H4 (cell line): ENCODE measurements at regions not wholly inside any gene's neighbourhood (a gene's known extent, or its start where the extent isn't known, plus 50 kb on each side); places are given as distances from the start of the nearest gene placed in this dataset.

Experiments
- DNase-seq: peaks from one replicate; pipeline ENCODE4 v3.0.0-alpha.2; 2015; ENCODE audit warnings: low spot score

- no peak for DNase-seq
Measured at GRCh38 chr21:38658511-38658910, 147.2 kb upstream of the ETS2 start.

DNA sequence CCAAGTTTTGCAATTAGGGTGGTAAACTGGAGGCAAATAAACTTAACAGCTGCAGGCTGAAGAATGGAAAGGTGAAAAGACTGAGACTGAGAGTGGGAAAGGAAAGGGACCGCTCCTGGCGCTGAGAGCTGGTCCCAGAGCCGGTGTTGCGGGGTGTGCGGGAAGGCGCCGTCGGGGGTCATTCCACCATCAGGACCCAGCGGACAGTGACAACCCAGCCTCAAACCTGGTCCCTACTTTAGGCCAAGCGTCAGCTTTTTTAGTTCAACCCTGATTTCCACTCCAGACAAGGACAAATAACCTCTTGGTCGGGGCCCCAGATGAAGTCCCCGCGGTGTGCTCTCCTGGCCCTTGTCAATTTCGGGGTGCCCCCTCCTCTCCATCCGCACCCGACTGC, 145.8 kb upstream of the ETS2 start:
- no peak for DNase-seq

DNA sequence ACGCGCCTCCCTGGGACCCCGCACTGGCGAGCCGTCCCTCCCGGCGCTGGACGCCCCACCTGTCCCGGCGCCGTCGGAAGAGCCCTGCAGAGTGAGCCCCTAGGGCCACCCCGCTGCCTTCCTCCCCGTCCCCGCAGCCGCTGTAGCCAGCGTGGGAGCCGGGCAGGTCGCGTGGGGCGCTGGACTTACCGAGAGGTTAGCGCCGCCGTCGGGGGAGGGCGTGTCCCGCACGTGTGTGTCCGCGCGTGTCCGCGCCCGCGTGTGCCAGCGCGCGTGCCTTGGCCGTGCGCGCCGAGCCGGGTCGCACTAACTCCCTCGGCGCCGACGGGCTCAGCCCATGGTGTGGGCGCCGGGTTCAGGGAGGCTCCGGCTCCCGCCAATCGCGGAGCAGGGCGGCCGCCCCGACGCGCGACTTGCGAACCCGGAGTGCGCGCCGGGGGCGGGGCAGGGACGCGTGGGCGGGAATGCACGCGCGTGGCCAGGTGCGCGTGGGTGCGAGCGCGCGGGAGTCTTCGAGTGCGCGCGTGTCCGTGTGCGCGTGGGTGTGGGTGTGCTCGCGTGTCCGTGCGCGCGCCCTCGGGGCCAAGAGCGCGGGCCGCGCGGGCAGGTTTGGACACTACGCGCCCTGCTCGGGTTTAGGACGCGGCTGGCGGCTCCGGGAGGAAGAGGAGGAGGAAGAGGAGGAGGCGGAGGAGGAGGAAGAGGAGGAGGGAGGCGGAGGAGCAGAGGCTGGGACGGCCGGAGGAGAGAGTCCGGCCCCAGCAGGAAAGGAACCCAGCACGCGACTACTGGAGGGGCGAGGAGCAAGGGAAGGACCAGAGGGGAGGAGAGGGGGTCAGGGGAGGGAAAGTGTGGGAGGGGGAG, 145.2 kb upstream of the ETS2 start:
- no peak for DNase-seq

DNA sequence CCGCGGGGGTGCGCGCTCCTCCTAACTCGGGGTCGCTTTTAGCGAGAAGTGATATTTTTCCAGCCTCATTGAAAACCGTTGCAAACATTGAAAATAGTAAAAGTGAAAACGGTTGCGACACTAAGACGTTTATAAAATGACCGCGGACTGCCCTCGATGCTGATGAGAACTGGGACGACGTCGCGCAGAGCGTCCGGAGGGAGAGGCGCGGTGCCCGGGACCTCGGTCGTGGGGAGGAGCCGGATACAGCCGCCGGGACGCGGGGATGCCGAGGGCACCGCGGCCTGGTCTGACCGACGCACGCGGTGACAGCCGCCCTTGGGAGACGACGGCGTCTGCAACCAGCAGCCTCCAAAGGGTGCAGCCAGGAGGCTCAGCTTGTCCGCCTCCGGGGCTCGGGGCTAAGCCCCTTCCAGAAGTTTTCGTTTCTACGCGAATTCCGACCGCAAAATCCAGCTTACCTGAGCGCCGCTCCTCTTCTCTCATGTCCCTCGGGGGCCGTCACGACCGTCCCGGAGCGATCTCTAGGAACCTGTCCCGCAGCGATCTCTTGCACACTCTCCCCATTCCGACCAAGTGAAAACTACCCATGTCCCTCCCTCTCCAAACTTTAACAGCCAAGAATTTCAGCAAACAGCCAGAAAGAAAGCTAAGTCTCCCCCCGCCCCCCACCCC, 144.4 kb upstream of the ETS2 start:
- DNase-seq, result no peak

GRCh38 chr21:38661889-38662568, 143.7 kb upstream of the ETS2 start:
- DNase-seq, result peak; percentile 48

DNA sequence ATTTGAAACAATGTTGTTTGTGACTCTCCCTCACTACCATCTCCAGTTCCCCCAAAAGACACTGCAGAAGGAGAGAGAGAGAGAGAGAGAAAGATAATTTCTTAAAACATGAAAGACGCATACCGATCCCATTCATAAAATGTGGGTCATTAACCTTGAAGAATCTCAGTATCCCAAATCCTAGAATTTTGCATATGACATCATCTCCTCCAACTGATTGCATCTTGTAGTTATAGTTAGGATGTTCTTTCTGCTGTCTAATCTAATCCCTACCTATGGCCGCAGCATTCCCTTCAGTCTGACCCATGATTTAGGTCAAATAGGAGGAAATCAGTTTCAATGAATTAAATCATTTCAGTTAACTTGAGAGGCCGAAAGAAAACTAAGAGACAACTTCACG, 142.4 kb upstream of the ETS2 start:
- no peak for DNase-seq

DNA sequence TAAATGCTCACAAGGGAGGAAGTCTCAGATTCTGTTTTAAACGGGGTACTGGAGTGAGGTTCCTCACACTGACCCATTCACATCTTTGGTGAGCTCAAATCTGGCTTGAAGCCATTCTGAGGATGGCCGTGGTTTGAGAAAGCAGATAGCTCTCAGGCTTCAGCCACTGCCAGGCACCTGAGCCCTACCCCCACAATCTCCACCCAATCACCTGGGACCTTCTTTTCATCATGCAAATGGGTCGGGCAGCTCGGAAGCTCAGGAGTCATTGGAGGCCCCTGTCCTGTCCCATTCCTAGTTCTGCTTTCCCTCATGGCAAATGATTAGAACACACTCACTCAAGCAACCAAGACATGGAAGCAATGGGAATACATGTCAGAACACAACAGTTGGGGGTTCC, 141.4 kb upstream of the ETS2 start:
- no peak for DNase-seq

GRCh38 chr21:38664841-38665240, 140.9 kb upstream of the ETS2 start:
- DNase-seq, result no peak

- DNase-seq, result no peak
Measured at GRCh38 chr21:38667291-38667870, 138.3 kb upstream of the ETS2 start.

DNA sequence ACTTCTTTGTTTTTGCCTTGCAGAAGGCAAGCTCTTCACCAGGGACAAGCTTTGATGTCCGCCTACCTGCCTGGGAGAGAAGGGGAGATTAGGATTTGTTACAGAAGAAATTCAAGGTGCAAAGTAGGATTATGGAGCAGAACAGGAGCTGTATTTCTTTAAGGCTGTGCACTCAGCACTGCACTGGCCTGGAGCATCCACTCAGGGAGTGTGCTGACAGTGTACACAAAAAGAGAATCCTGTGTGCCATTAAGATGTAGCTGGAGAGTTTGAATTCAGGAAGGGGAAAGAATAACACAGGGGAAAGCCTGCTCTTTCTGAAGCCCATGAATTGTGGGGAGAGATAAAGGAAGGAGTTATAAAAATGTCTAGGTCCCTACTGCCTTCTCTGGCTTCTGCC, 137.7 kb upstream of the ETS2 start:
- DNase-seq, result no peak

GRCh38 chr21:38668541-38668940, 137.2 kb upstream of the ETS2 start:
- DNase-seq, result no peak

DNA sequence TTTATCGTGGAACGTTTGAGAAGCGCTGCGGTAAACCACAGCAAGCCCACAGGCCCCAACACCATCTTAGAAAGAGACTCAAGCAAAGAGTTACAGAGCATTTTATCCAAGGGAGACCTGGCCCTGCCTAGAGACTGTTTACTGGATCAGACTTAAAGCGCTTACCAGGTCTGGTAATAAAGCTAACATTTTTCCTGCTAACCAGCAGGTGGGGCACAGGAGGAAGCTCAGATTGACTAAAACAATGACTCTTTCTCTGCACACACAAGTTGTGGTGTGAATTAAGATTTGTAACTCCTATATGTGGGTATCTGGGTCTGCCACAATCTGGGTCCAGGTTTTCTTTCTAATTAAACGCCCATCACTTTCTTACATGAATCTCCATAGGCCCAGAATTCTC, 136.5 kb upstream of the ETS2 start:
- DNase-seq, result peak; percentile 63

- DNase-seq, result no peak
Measured at GRCh38 chr21:38670861-38671260, 134.9 kb upstream of the ETS2 start.

- DNase-seq, result no peak
Measured at GRCh38 chr21:38671773-38672172, 134.0 kb upstream of the ETS2 start.

DNA sequence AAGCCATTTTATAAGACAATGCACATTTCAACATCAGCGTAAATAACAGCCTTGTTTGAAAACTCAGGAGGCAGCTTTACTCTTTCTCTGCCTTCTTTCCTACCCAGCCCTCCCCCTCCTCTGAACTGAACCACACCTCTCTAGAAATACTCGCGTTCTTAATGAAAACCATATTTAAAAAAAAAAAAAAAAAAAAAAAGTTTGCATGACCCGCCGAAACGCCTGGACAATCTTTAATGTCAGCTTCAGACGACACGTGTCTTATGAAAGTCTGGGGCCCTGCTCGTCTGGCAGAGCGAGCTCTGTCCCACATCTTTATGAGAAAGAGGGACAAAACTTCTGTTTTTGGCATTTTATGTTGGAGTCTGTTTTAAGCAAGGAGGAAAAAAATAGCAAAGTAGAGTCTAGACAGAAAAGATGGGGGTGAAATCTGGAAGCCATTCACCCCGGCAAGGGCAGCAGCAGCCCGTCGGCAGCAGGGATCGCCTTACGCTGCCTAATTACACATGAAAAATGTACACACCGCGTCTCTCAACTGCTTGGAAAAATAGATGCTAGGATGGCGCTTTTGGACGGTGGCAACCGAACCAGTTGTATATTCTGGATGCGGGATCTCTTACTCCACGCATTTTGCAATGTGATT, 130.4 kb upstream of the ETS2 start:
- DNase-seq, result no peak

DNA sequence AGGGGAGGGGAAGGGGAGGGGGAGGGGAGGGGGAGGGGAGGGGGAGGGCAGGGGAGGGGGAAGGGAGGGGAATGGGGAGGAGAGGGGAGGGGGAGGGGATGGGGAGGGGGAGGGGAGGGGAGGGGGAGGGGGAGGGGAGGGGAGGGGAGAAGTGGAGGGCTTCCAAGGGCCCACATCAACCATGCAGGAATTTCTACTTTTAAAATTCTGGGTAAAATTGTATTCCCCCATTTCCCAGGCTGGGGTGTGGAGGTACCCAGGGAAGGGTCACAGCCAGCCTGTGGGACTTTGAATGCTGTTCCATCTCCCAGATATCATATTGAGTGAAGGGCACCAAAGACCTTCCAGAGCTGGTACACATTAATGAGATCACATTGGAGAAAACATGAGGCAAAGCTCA, 126.9 kb upstream of the ETS2 start:
- no peak for DNase-seq

- peak; percentile 60 for DNase-seq
Measured at GRCh38 chr21:38679534-38679933, 126.2 kb upstream of the ETS2 start.

DNA sequence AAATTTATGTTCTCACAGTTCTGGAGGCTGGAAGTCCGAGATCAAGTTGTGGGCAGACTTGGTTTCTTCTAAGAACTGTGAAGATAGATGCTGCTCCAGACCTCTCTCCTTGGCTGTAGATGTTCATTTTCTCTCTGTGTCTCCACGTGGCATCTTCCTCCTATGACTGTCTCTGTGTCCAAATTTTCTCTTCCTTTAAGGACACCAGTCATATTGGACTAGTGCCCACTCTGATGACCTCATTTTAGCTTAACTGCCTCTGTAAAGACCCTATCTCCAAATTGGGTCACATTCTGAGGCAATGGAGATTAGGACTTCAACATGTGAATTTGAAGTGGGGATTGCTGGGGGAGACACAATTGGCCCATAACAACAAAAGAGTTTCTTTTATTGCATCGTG, 125.3 kb upstream of the ETS2 start:
- DNase-seq, result no peak

- DNase-seq, result no peak
Measured at GRCh38 chr21:38683222-38683621, 122.5 kb upstream of the ETS2 start.

DNA sequence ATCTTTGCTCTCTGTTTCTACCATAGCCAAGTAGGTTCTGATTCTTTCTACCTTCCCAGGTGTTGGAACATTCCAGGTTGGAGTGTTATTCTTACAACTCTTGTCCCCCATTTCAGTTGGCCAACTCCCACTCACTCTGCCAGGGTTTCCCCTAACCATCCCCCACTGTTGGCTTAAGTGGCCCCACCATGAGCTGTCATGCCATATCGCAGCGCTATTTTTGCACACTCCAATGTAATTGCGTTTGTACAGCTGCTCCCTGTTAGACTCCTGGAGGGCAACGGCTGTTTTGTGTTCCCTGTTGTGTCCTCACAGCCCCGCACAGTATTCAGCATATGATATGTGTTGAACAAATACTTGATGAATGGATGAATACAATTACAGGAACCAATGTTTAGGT, 117.7 kb upstream of the ETS2 start:
- DNase-seq, result no peak

GRCh38 chr21:38691631-38692030, 114.1 kb upstream of the ETS2 start:
- no peak for DNase-seq

DNA sequence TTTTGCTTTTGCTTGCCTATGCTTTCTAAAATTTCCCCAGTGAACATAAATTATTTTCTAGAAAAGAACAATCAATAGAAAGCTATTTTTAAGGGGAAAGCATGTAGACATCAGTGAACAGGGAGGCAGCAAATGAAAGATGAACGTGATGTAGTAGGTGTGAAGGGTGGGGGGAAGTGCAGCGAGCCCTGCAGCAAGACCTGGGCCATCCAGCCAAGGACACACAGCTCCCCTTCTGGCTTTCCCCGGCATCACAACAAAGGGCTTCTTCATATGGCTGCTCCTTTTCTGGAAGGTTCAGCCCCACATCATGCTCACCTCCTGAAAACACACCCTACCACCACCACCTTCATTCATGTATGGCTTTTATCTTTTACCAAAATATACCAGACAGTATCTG, 109.2 kb upstream of the ETS2 start:
- DNase-seq, result no peak
